IMR-90 (cell line): ENCODE measurements at regions not wholly inside any gene's neighbourhood (a gene's known extent, or its start where the extent isn't known, plus 50 kb on each side); places are given as distances from the start of the nearest gene placed in this dataset.

Experiments
- CEBPB ChIP-seq: IDR thresholded peaks from 2 replicates; pipeline ENCODE4 v1.6.1; 2012; ENCODE audit warnings: low read depth, low read length, improper control_type of control experiment
- CHD1 ChIP-seq: IDR thresholded peaks from 2 replicates; pipeline ENCODE4 v1.6.1; 2012; ENCODE audit warnings: low read depth, low read length, improper control_type of control experiment
- CTCF ChIP-seq: conservative IDR thresholded peaks from 2 replicates; pipeline ENCODE4 v1.5.1; 2012; ENCODE audit warnings: mild to moderate bottlenecking, low read depth, low read length, improper control_type of control experiment
- MAFK ChIP-seq: IDR thresholded peaks from 2 replicates; pipeline ENCODE4 v1.6.1; 2012; ENCODE audit warnings: low read depth, low read length, improper control_type of control experiment
- MAZ ChIP-seq: IDR thresholded peaks from 2 replicates; pipeline ENCODE4 v1.6.1; 2012; ENCODE audit warnings: low read depth, mild to moderate bottlenecking, low read length, improper control_type of control experiment, moderate library complexity, borderline replicate concordance
- POLR2A ChIP-seq: IDR thresholded peaks from 2 replicates; pipeline ENCODE4 v1.6.1; 2012; ENCODE audit warnings: mild to moderate bottlenecking, low read depth, low read length
- RFX5 ChIP-seq: IDR thresholded peaks from 2 replicates; pipeline ENCODE4 v1.8.0; 2012; ENCODE audit warnings: low read depth, mild to moderate bottlenecking, low read length, moderate library complexity
- SMC3 ChIP-seq: fragments of 150-350 bp; IDR thresholded peaks from 2 replicates; pipeline ENCODE4 v1.6.1; 2016; ENCODE audit warnings: low read depth, mild to moderate bottlenecking, antibody characterized with exemption, low read length, moderate library complexity
- USF2 ChIP-seq: fragments of 150-350 bp; IDR thresholded peaks from 2 replicates; pipeline ENCODE4 v1.6.1; 2017; ENCODE audit warnings: mild to moderate bottlenecking, antibody characterized with exemption, low read length, low read depth

GRCh38 chr14:100644383-100644782 lies 57.2 kb upstream of the BEGAIN start:
- TF ChIP-seq MAZ (no peak), CTCF (no peak), USF2 (no peak), POLR2A (no peak), MAFK (no peak), SMC3 (no peak), CHD1 (no peak), RFX5 (no peak), CEBPB (no peak)
